Cardiac muscle cell (in vitro differentiated cells and primary cell): ENCODE measurements at regions not wholly inside any gene's neighbourhood (a gene's known extent, or its start where the extent isn't known, plus 50 kb on each side); places are given as distances from the start of the nearest gene placed in this dataset.

Experiments
- DNase-seq, 2 donors: peaks; one replicate each; pipeline versions ENCODE4 v3.0.0 to v3.0.0-alpha.2; 2010 to 2017; ENCODE audit warnings: low read depth in 1 of 2, low spot score in 1 of 2
- H3K27ac ChIP-seq: fragments of 200-600 bp; sonication (generic); 2 replicates; pipeline ENCODE4 v1.5.1; 2016
- H3K27me3 ChIP-seq: fragments of 200-600 bp; sonication (generic); 2 replicates; pipeline ENCODE4 v1.6.0; 2016; ENCODE audit warnings: control low read depth
- H3K36me3 ChIP-seq: fragments of 200-600 bp; sonication (generic); 2 replicates; pipeline ENCODE4 v1.5.1; 2016; ENCODE audit warnings: control low read depth
- H3K4me1 ChIP-seq: fragments of 200-600 bp; sonication (generic); 2 replicates; pipeline ENCODE4 v1.8.1; 2017; ENCODE audit warnings: low read depth, mild to moderate bottlenecking, mixed run types
- H3K4me3 ChIP-seq: fragments of 200-600 bp; sonication (generic); 2 replicates; pipeline ENCODE4 v1.5.1; 2016; ENCODE audit warnings: mild to moderate bottlenecking
- H3K9me3 ChIP-seq: fragments of 200-600 bp; sonication (generic); 2 replicates; pipeline ENCODE4 v1.5.1; 2017; ENCODE audit warnings: low read depth, mild to moderate bottlenecking, control low read depth
- TF ChIP-seq, protein P1 (sequence below): IDR thresholded peaks from 2 replicates; pipeline ENCODE4 v1.5.1; 2012; ENCODE audit warnings: low read depth, mild to moderate bottlenecking, low read length

DNA sequence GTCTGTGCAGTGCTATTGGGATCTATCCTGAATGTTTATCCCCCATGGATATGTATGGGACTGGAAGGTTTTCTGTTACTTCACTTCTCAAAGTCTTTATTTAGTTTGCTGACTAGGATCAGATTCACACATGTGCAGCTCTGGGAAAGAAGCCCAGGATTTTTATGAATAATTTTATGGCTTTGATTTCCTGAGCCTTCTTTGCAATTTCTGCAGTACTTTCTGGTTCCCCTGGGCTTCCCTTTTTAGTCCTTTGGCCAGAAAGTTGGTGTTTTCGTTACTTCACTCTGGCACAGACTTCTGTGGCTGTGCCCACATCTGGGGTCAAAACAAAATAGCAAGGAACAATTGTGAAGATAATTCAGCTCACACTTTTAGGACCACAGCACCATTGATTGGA, 721.0 kb downstream of the OTOL1 start:
- Histone ChIP-seq H3K9me3 (no peaks in the 10 kb centered on the region), H3K27ac (no peak overlapping the region), H3K36me3 (no peaks in the 10 kb centered on the region), H3K27me3 (no peaks in the 10 kb centered on the region), H3K4me1 (no peaks in the 10 kb centered on the region), H3K4me3 (no peak overlapping the region)
- no peak for DNase-seq
- TF ChIP-seq, protein P1, sequence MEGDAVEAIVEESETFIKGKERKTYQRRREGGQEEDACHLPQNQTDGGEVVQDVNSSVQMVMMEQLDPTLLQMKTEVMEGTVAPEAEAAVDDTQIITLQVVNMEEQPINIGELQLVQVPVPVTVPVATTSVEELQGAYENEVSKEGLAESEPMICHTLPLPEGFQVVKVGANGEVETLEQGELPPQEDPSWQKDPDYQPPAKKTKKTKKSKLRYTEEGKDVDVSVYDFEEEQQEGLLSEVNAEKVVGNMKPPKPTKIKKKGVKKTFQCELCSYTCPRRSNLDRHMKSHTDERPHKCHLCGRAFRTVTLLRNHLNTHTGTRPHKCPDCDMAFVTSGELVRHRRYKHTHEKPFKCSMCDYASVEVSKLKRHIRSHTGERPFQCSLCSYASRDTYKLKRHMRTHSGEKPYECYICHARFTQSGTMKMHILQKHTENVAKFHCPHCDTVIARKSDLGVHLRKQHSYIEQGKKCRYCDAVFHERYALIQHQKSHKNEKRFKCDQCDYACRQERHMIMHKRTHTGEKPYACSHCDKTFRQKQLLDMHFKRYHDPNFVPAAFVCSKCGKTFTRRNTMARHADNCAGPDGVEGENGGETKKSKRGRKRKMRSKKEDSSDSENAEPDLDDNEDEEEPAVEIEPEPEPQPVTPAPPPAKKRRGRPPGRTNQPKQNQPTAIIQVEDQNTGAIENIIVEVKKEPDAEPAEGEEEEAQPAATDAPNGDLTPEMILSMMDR: no peak

DNA sequence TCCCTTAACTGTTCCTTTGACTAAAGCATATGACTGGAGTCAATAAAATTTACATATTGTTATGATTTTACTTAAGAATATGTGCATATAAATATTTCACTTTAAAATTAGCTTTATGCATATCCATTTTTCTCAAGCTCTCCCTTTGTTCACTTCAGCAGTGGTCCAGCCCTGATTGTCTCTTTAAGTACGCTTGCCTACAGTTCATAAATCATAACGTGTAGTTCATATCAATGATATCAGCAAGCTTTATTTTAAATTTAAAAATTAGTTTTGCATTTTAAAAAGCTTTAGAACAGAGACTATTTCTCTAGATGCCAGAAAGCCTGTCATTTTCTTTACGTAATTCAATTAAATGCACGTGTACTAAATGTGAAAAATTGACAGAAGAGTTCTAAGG, 721.9 kb downstream of the OTOL1 start:
- TF ChIP-seq, protein P1: no peak
- no peak for DNase-seq
- H3K4me1 ChIP-seq: no peaks in the 10 kb centered on the region
- H3K27me3 ChIP-seq: no peaks in the 10 kb centered on the region
- no peak overlapping the region for H3K4me3 ChIP-seq
- H3K9me3 ChIP-seq: no peaks in the 10 kb centered on the region
- H3K27ac ChIP-seq: no peak overlapping the region
- no peaks in the 10 kb centered on the region for H3K36me3 ChIP-seq

DNA sequence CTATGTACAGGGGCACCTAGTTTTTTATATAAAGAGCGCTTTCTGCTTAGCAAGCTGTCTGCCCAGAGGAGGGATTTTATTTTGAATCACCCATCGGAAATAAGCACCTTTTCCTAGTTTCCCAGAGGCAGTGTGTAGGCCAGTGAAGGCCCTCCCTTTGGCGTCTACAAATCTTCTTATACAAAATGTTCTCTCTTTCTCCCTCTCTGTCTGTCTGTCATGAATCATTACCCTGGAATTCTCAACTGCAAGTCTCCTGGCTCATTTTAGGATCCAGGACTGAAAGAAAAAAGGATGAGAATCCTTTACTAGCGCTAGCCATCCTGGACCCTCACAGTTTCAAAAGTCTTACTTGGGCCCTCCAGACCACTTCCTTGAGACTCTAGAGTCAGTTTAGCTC, 728.1 kb downstream of the OTOL1 start:
- peak in 1 of 2 donors; percentile 26 for DNase-seq

DNA sequence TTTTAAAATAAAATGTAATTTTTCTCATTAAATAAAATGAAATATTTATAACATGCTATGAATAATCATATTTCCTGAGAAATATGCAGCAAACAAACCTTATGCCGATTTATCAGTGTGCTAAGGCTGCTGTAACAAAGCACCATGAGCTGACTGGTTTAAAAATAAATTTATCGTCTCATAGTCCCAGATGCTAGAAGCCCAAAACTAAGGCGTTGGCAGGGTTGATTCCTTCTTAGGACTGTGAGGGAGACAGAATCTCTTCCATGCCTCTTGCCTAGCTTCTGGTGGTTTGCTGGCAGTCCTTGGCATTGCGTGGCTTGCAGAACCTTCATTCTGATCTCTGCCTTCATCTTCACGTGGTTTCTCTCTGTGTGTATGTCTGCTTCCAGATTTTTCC, 740.3 kb downstream of the OTOL1 start:
- no peaks in the 10 kb centered on the region for H3K27me3 ChIP-seq

More for the DNA sequence above, 728.1 kb downstream of the OTOL1 start:
- TF ChIP-seq, protein P1: no peak
- H3K4me1 ChIP-seq: no peaks in the 10 kb centered on the region
- H3K36me3 ChIP-seq: no peaks in the 10 kb centered on the region
- no peaks in the 10 kb centered on the region for H3K27me3 ChIP-seq
- no peak overlapping the region for H3K4me3 ChIP-seq
- no peaks in the 10 kb centered on the region for H3K9me3 ChIP-seq
- H3K27ac ChIP-seq: no peak overlapping the region

DNA sequence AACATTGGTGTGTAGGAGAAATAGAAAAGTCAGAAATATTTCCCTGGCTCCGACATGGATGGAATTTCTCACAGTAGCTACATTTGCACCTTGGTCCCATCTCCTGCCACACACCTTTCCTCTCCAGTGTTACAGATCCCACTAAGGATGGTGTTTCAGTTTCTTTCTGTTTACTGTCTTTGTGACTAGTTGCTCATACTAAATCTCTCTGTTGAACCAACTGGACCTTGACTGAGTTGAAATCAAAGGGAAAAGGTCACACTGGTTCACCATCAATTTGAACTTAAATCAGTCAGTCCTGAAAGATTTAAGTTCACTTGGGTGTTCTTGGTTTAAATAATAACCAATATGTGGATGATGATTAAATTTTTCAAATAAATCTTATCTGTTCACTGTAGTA, 754.2 kb downstream of the OTOL1 start:
- H3K27ac ChIP-seq: no peak overlapping the region
- no peaks in the 10 kb centered on the region for H3K36me3 ChIP-seq
- TF ChIP-seq, protein P1: no peak
- no peaks in the 10 kb centered on the region for H3K27me3 ChIP-seq
- DNase-seq: no peak
- no peaks in the 10 kb centered on the region for H3K4me1 ChIP-seq
- H3K9me3 ChIP-seq: no peaks in the 10 kb centered on the region
- H3K4me3 ChIP-seq: no peak overlapping the region

More for the DNA sequence above, 740.3 kb downstream of the OTOL1 start:
- H3K9me3 ChIP-seq: no peaks in the 10 kb centered on the region
- H3K4me1 ChIP-seq: no peaks in the 10 kb centered on the region
- TF ChIP-seq, protein P1: no peak
- no peak for DNase-seq
- H3K27ac ChIP-seq: no peak overlapping the region
- H3K4me3 ChIP-seq: no peak overlapping the region
- H3K36me3 ChIP-seq: no peaks in the 10 kb centered on the region

GRCh38 chr3:162262129-162262528, 765.5 kb downstream of the OTOL1 start:
- Histone ChIP-seq H3K4me3 (no peak overlapping the region), H3K9me3 (no peaks in the 10 kb centered on the region), H3K27me3 (no peaks in the 10 kb centered on the region), H3K4me1 (no peaks in the 10 kb centered on the region), H3K36me3 (no peaks in the 10 kb centered on the region), H3K27ac (no peak overlapping the region)
- DNase-seq: no peak
- TF ChIP-seq, protein P1: no peak
